Loucy (cell line): ENCODE measurements at regions not wholly inside any gene's neighbourhood (a gene's known extent, or its start where the extent isn't known, plus 50 kb on each side); places are given as distances from the start of the nearest gene placed in this dataset.

ENCODE experiments used
- EZH2phosphoT487 ChIP-seq: fragments of 200-600 bp; IDR thresholded peaks from 2 replicates; pipeline ENCODE4 v1.6.1; 2018; ENCODE audit warnings: antibody characterized with exemption, mild to moderate bottlenecking, moderate library complexity, borderline replicate concordance
- TF ChIP-seq, protein P1 (sequence below): fragments of 200-600 bp; sonication (generic); conservative IDR thresholded peaks from 2 replicates; pipeline ENCODE4 v1.5.1; 2014; ENCODE audit warnings: mild to moderate bottlenecking, antibody characterized with exemption, low read length

DNA sequence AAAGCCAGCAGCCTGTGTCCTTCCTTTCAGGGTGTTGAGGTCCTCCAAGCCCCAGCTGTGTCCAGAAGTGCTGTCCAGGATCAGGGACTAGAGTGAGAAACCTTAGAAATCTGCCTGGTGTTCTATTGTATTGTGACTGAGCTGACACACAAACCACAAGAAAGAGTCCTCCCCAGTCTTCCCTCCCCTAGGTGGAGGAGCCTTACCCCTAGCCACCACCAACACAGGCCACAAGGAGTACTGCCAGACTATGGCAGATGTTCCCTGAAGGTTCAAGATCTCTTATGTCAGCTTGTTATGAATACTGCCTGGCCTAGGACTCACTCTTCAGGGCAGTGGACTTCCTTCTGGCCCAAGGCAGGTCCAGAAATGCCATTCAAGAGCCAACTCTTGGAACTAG is 514.1 kb upstream of the PITX2 start:
- TF ChIP-seq, protein P1, sequence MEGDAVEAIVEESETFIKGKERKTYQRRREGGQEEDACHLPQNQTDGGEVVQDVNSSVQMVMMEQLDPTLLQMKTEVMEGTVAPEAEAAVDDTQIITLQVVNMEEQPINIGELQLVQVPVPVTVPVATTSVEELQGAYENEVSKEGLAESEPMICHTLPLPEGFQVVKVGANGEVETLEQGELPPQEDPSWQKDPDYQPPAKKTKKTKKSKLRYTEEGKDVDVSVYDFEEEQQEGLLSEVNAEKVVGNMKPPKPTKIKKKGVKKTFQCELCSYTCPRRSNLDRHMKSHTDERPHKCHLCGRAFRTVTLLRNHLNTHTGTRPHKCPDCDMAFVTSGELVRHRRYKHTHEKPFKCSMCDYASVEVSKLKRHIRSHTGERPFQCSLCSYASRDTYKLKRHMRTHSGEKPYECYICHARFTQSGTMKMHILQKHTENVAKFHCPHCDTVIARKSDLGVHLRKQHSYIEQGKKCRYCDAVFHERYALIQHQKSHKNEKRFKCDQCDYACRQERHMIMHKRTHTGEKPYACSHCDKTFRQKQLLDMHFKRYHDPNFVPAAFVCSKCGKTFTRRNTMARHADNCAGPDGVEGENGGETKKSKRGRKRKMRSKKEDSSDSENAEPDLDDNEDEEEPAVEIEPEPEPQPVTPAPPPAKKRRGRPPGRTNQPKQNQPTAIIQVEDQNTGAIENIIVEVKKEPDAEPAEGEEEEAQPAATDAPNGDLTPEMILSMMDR = no peak
- TF ChIP-seq EZH2phosphoT487 = no peak
